Fibroblast of lung (primary cell): ENCODE measurements at regions not wholly inside any gene's neighbourhood (a gene's known extent, or its start where the extent isn't known, plus 50 kb on each side); places are given as distances from the start of the nearest gene placed in this dataset.

Experiments used
- DNase-seq, 2 donors: peaks; one replicate each; pipeline versions ENCODE4 v3.0.0 to v3.0.0-alpha.2; 2010; ENCODE audit warnings: low read depth in 2 of 2
- H2AFZ ChIP-seq: 2 replicates; pipeline ENCODE4 v1.5.1; 2012; ENCODE audit warnings: low read length, control low read depth, inconsistent platforms
- H3K27ac ChIP-seq: 2 replicates; pipeline ENCODE4 v1.5.1; 2011; ENCODE audit warnings: low read length, control low read depth; ENCODE audit not compliant: insufficient read depth
- H3K27me3 ChIP-seq: 2 replicates; pipeline ENCODE4 v1.5.1; 2011; ENCODE audit warnings: mild to moderate bottlenecking, low read length; ENCODE audit not compliant: control insufficient read depth, insufficient read depth
- H3K36me3 ChIP-seq: 2 replicates; pipeline ENCODE4 v1.5.1; 2011; ENCODE audit warnings: low read length; ENCODE audit not compliant: control insufficient read depth, insufficient read depth
- H3K4me1 ChIP-seq: 2 replicates; pipeline ENCODE4 v1.5.1; 2011; ENCODE audit warnings: low read length; ENCODE audit not compliant: control insufficient read depth, insufficient read depth; ENCODE audit errors: extremely low read depth
- H3K4me2 ChIP-seq: 2 replicates; pipeline ENCODE4 v1.5.1; 2011; ENCODE audit warnings: low read length, control low read depth; ENCODE audit not compliant: insufficient read depth; ENCODE audit errors: extremely low read depth
- H3K4me3 ChIP-seq, 4 experiments: fragments of 200-600 bp in 1 of 4; sonication (generic) in 1 of 4; replicated peaks in 1 of 4; 2 replicates each; pipeline ENCODE4 v1.5.1; 2011 to 2016; ENCODE audit warnings: low read length in 4 of 4, low read depth in 3 of 4, mild to moderate bottlenecking in 3 of 4, control low read depth in 2 of 4, inconsistent platforms in 1 of 4, mixed read lengths in 1 of 4; ENCODE audit not compliant: insufficient read depth in 1 of 4; ENCODE audit errors: control extremely low read depth in 1 of 4
- H3K79me2 ChIP-seq: 2 replicates; pipeline ENCODE4 v1.5.1; 2012; ENCODE audit warnings: mild to moderate bottlenecking, low read length, inconsistent platforms; ENCODE audit not compliant: control insufficient read depth, insufficient read depth
- H3K9ac ChIP-seq: 2 replicates; pipeline ENCODE4 v1.5.1; 2011; ENCODE audit warnings: mild to moderate bottlenecking, low read length, control low read depth; ENCODE audit not compliant: insufficient read depth
- H3K9me3 ChIP-seq: 2 replicates; pipeline ENCODE4 v1.5.1; 2012; ENCODE audit warnings: low read depth, low read length; ENCODE audit not compliant: control insufficient read depth, insufficient read depth
- H4K20me1 ChIP-seq: 2 replicates; pipeline ENCODE4 v1.5.1; 2011; ENCODE audit warnings: low read length; ENCODE audit not compliant: control insufficient read depth, insufficient read depth; ENCODE audit errors: extremely low read depth
- EZH2 ChIP-seq: IDR thresholded peaks from 2 replicates; pipeline ENCODE4 v1.5.1; 2012; ENCODE audit warnings: low read length, control low read depth, mild to moderate bottlenecking; ENCODE audit errors: missing control alignments
- TF ChIP-seq, protein P1 (sequence below), 2 donors: IDR thresholded peaks in 1 of 2; conservative IDR thresholded peaks in 1 of 2; 1 replicate in 1 of 2; 2 replicates in 1 of 2; pipeline ENCODE4 v1.5.1; 2011 to 2012; ENCODE audit warnings: low read length in 2 of 2, control low read depth in 1 of 2, inconsistent platforms in 1 of 2, low read depth in 1 of 2, mild to moderate bottlenecking in 1 of 2

DNA sequence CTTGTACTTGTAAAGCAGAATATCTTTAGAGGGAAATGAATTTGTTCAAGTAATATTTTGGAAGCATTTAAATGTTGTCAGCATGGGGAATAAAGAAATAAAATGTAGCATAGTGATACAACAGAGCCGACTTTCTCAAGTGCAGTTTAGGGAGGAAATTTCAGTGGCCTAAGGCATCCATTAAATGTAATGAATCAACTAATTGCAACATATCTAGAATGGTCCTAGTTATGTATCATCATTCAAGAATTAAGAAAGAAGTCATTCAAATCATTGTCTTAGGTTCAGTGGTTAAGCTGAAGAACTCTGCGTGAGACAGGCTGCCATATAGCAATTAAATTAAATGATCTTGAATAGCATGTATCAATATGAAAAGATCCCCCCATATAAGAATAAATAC is 360.7 kb downstream of the TBX15 start:
- Histone ChIP-seq H3K27ac (no peak overlapping the region), H3K27me3 (no peaks in the 10 kb centered on the region), H2AFZ (no peak overlapping the region), H3K4me3 (no peak overlapping the region), H3K9me3 (no peaks in the 10 kb centered on the region), H3K79me2 (no peaks in the 10 kb centered on the region), H4K20me1 (no peaks in the 10 kb centered on the region), H3K9ac (no peak overlapping the region), H3K4me2 (no peak overlapping the region), H3K36me3 (no peaks in the 10 kb centered on the region), H3K4me1 (no peaks in the 10 kb centered on the region)
- no peak for DNase-seq
- TF ChIP-seq, protein P1, sequence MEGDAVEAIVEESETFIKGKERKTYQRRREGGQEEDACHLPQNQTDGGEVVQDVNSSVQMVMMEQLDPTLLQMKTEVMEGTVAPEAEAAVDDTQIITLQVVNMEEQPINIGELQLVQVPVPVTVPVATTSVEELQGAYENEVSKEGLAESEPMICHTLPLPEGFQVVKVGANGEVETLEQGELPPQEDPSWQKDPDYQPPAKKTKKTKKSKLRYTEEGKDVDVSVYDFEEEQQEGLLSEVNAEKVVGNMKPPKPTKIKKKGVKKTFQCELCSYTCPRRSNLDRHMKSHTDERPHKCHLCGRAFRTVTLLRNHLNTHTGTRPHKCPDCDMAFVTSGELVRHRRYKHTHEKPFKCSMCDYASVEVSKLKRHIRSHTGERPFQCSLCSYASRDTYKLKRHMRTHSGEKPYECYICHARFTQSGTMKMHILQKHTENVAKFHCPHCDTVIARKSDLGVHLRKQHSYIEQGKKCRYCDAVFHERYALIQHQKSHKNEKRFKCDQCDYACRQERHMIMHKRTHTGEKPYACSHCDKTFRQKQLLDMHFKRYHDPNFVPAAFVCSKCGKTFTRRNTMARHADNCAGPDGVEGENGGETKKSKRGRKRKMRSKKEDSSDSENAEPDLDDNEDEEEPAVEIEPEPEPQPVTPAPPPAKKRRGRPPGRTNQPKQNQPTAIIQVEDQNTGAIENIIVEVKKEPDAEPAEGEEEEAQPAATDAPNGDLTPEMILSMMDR (conservative IDR thresholded peaks at IDR 0.05 in 1 of 2, IDR thresholded peaks at IDR 0.05 in 1 of 2; ENCODE audit: low read depth in 1 of 2, low read length in 2 of 2) = no peak
- TF ChIP-seq EZH2 = no peak

DNA sequence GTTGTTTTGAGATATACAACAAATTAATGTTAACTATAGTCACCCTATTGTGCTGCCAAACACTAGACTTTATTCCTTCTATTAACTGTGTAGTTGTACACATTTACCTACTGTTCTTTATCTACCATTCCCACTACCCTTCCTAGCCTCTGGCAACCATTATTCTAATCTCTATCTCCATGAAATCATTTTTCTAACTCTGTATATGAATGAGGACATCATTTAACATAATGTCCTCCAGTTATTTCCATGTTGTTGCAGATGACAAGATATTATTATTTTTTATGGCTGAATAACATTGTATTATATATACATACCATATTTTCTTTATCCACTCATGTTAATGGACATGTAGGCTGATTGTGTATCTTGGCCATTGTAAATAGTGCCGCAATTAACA is 366.3 kb downstream of the TBX15 start:
- Histone ChIP-seq H2AFZ (no peak overlapping the region), H3K27me3 (no peaks in the 10 kb centered on the region), H3K79me2 (no peaks in the 10 kb centered on the region), H4K20me1 (no peaks in the 10 kb centered on the region), H3K27ac (no peak overlapping the region), H3K9me3 (no peaks in the 10 kb centered on the region), H3K9ac (no peak overlapping the region), H3K36me3 (no peaks in the 10 kb centered on the region), H3K4me3 (no peak overlapping the region), H3K4me1 (no peaks in the 10 kb centered on the region), H3K4me2 (no peak overlapping the region)
- DNase-seq = no peak
- TF ChIP-seq EZH2 = no peak
- TF ChIP-seq, protein P1 (conservative IDR thresholded peaks at IDR 0.05 in 1 of 2, IDR thresholded peaks at IDR 0.05 in 1 of 2; ENCODE audit: low read depth in 1 of 2, low read length in 2 of 2) = no peak

DNA sequence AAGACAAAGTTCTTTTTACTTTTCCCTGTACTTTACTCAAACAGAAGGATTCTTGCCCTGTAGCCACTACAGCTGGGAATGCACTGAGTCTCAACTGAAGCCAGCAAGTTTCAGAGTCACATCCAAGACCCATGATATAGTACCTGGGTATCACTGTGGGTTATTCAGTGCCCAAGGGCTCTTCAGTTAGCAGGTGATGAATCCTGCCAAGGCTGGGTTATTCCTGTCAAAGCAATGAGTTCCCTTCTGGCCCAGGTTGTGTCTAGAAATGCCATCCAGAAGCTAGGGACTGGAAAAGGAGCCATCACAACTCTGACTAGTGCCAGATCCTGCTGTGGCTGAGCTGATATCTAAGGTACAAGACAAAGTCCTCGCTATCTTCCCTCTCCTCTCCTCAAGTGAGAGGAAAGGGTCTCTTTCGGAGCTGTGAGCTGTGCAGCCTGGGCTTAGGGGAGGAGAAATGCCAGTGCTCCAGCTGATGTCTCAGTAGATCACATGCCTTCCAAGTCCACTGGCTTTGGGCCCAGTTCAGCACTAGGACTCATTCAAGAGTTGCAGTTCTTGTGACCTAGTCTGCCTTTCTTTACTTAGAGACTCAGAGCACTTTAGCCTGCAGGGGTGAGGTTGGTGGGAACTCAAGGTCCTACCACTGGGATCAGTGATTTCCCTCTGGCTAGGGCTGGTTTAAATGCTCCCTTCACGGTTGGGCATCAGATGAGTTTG is 369.4 kb downstream of the TBX15 start:
- TF ChIP-seq, protein P1 (conservative IDR thresholded peaks at IDR 0.05 in 1 of 2, IDR thresholded peaks at IDR 0.05 in 1 of 2; ENCODE audit: low read depth in 1 of 2, low read length in 2 of 2) = no peak
- no peak for TF ChIP-seq EZH2
- H3K4me1 ChIP-seq = no peaks in the 10 kb centered on the region
- H3K9ac ChIP-seq = no peak overlapping the region
- no peaks in the 10 kb centered on the region for H3K27me3 ChIP-seq
- H3K4me3 ChIP-seq = no peak overlapping the region
- no peak overlapping the region for H3K27ac ChIP-seq
- DNase-seq = no peak
- no peak overlapping the region for H2AFZ ChIP-seq
- no peaks in the 10 kb centered on the region for H3K36me3 ChIP-seq
- H3K79me2 ChIP-seq = no peaks in the 10 kb centered on the region
- H4K20me1 ChIP-seq = no peaks in the 10 kb centered on the region
- H3K4me2 ChIP-seq = no peak overlapping the region
- H3K9me3 ChIP-seq = no peaks in the 10 kb centered on the region
